Stimulated activated naive CD8-positive, alpha-beta T cell treated with anti-CD3 and anti-CD28 coated beads, Interleukin-15, Interleukin-2, amounts not matched to agents 100 ng/mL and 50 ng/mL, for 24 hours (primary cell): ENCODE measurements at regions not wholly inside any gene's neighbourhood (a gene's known extent, or its start where the extent isn't known, plus 50 kb on each side); places are given as distances from the start of the nearest gene placed in this dataset.

Experiments
- H3K27ac Mint-ChIP-seq: one replicate; pipeline ENCODE4 v1.8.0; 2021; ENCODE audit warnings: mild to moderate bottlenecking, mixed read lengths
- H3K27me3 Mint-ChIP-seq: one replicate; pipeline ENCODE4 v1.8.0; 2021; ENCODE audit warnings: mixed read lengths
- H3K36me3 Mint-ChIP-seq: one replicate; pipeline ENCODE4 v1.8.0; 2021; ENCODE audit warnings: low read depth, mixed read lengths
- H3K4me1 Mint-ChIP-seq: one replicate; pipeline ENCODE4 v1.8.0; 2021; ENCODE audit warnings: low read depth, mixed read lengths
- H3K4me3 Mint-ChIP-seq: one replicate; pipeline ENCODE4 v1.8.0; 2021; ENCODE audit warnings: mild to moderate bottlenecking, mixed read lengths
- H3K9me3 Mint-ChIP-seq: one replicate; pipeline ENCODE4 v1.8.0; 2021; ENCODE audit warnings: mixed read lengths

DNA sequence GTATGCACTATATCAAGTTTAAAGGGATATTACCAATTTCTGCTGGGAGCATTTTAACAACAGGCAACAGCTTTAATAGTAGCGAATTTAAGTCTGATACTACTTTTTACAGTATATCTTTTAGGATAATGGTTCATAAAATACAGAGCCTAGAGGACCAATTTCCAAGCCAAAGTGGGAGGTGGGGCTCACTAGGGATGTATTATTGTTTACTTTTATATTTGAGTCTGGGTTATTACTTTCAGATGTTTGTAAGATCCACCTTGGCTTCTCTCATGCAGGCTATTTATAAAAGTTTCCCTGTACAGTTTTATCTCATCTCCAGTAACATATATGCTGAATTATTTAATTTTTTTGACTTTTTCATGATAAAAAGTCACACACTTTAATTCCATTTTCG is 242.0 kb downstream of the CMPK2 start:
- H3K36me3 Mint-ChIP-seq: no peaks in the 10 kb centered on the region

DNA sequence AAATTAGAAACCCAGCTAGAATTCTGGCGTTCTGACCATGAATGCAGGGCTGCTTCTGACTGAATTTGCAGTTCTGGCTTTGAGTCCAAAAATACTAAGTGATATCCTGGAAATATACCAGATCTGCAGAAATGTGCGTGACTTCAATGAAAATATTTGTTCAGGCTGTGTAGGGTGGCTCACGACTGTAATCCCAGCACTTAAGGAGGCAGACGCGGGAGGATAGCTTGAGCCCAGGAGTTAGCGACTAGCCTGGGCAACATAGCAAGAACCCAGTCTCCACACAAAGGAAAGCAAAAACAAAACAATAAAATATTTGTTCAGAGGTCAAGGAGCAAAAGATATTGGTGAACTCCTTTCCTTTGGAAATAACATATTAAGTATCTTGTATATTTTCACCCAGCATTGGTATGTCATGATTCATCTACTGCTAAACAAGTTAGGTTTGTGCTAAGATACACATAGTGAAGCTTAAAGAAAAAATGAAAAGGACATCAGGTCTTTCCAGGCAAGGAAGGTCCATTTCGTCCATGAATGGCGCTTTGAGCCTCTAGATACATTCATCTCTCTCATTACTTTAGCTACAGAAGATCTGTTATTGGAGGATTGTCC is 239.2 kb downstream of the CMPK2 start:
- no peak overlapping the region for H3K27ac Mint-ChIP-seq
- H3K4me3 Mint-ChIP-seq: no peak overlapping the region
- H3K36me3 Mint-ChIP-seq: no peaks in the 10 kb centered on the region
- no peaks in the 10 kb centered on the region for H3K9me3 Mint-ChIP-seq
- H3K27me3 Mint-ChIP-seq: no peaks in the 10 kb centered on the region
- H3K4me1 Mint-ChIP-seq: no peaks in the 10 kb centered on the region

More for the DNA sequence above, 242.0 kb downstream of the CMPK2 start:
- H3K4me3 Mint-ChIP-seq: no peak overlapping the region
- no peak overlapping the region for H3K27ac Mint-ChIP-seq
- H3K9me3 Mint-ChIP-seq: no peaks in the 10 kb centered on the region
- no peaks in the 10 kb centered on the region for H3K4me1 Mint-ChIP-seq
- no peaks in the 10 kb centered on the region for H3K27me3 Mint-ChIP-seq

DNA sequence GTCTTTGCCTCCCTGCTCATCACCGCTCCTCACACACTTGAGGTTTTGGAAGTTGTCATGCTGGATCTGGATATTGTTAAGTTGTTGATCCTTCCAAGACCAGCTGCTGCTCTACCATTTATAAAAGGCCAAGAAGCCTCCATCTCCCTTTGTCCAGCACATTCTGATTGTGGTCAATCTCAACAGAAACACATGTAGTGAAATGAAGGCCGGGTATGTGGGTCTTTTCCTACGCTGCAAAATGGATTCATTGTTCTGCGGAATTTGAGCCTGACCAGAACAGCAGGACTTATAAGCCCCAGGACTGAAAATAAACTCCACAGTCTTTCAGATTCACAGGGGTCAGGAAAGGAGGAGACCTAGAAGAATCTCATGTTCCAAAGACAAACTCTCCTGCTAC is 238.4 kb downstream of the CMPK2 start:
- Mint-ChIP-seq H3K4me1 (no peaks in the 10 kb centered on the region), H3K27me3 (no peaks in the 10 kb centered on the region), H3K27ac (no peak overlapping the region), H3K4me3 (no peak overlapping the region), H3K9me3 (no peaks in the 10 kb centered on the region), H3K36me3 (no peaks in the 10 kb centered on the region)

DNA sequence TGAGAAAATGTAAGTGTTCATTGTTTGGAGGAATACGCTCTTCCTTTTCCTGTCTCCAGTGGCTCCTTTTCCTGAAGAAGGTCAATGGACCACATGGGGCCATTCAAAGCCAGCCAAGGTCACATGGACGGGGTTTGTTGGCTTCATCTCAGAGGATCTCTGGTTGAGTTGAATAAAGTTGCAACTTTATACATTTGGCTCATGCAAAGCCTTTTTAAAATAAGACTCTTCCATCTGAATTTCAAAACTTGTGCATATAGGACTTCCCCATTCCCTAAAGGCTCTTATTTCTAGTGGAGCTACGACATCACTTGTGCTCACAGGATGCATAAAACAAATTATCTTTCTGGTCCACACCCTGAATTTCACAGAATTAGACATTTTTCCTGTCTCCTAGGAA is 235.5 kb downstream of the CMPK2 start:
- H3K27ac Mint-ChIP-seq: no peak overlapping the region
- H3K27me3 Mint-ChIP-seq: no peaks in the 10 kb centered on the region
- no peaks in the 10 kb centered on the region for H3K4me1 Mint-ChIP-seq

DNA sequence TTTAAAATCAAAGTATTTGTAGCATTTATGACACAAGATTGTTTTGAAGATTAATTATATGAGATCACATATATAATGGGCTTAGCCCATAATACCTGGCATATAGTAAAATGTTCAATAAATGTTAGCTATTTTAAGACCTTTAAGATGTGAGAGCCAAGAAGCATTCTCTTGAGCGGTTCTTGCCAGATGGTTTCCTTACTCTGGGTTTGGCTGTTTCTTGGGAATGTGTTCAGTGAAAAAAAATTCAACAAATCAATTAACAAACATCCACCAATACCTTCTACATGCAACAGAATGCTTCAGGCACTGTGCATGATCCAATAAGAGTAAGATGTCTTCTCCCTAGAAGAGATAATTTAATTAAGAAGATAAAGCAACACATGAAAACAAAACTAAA is 230.4 kb downstream of the CMPK2 start:
- no peaks in the 10 kb centered on the region for H3K4me1 Mint-ChIP-seq

More for the DNA sequence above, 235.5 kb downstream of the CMPK2 start:
- Mint-ChIP-seq H3K4me3 (no peak overlapping the region), H3K36me3 (no peaks in the 10 kb centered on the region), H3K9me3 (no peaks in the 10 kb centered on the region)

DNA sequence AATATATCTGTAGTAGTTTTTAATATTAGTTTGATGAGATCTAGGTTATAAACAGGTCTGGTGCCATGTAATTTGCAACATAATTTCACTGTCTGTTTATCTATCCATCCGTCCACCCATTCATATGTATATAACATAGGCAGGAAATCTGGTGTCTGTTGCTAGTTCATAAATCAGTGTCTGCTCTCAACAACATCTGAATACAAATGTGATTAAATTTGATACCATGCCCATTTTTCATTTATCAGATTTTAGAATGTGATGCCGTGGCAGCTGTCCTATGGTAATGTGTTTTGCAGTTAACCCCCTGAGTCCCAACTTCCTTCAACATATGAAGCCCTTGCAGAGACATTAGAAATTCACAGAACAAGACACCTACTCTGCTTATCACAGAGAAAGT is 228.4 kb downstream of the CMPK2 start:
- H3K27me3 Mint-ChIP-seq: peaks cover 3% of the 10 kb centered on the region
- H3K4me3 Mint-ChIP-seq: no peak overlapping the region
- H3K36me3 Mint-ChIP-seq: no peaks in the 10 kb centered on the region
- H3K4me1 Mint-ChIP-seq: no peaks in the 10 kb centered on the region
- H3K27ac Mint-ChIP-seq: no peak overlapping the region
- H3K9me3 Mint-ChIP-seq: no peaks in the 10 kb centered on the region

More for the DNA sequence above, 230.4 kb downstream of the CMPK2 start:
- Mint-ChIP-seq H3K4me3 (no peak overlapping the region), H3K27me3 (peaks cover 3% of the 10 kb centered on the region), H3K27ac (no peak overlapping the region), H3K36me3 (no peaks in the 10 kb centered on the region), H3K9me3 (no peaks in the 10 kb centered on the region)

DNA sequence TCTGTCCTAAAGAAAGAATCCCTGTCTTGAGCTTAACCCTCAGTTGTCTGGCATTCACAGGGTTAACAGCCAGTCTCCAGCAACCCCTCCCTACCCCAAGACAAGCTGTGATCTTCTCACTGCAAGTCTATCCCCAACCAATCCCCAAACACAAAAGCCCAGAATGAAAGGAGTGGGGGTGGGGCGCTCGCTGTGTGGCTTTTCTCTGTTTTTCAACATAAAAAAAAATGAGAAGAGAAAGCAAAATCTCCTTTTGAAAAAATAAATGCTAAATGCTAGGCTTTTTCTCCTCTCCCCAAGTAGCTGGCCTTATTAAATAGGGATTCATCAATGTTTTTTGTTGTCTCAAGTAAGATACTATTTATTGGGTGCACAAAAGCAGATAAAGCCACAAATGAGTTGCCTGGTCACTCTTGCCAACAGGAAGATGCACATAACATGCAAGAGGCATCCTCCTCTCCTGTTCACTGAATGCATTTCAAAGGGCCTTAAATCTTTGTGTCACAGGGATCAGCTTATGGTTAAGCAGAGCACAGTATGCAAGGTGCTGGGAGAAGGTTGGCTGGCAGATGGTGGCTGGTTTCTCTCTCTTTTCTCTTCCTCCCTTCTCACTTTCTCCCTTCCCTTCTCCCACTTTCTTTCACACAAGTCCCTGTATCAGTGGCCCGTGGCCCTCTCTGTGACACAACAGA is 225.6 kb downstream of the CMPK2 start:
- Mint-ChIP-seq H3K27me3 (peaks cover 3% of the 10 kb centered on the region), H3K27ac (no peak overlapping the region), H3K4me3 (no peak overlapping the region), H3K36me3 (no peaks in the 10 kb centered on the region), H3K9me3 (no peaks in the 10 kb centered on the region), H3K4me1 (no peaks in the 10 kb centered on the region)

DNA sequence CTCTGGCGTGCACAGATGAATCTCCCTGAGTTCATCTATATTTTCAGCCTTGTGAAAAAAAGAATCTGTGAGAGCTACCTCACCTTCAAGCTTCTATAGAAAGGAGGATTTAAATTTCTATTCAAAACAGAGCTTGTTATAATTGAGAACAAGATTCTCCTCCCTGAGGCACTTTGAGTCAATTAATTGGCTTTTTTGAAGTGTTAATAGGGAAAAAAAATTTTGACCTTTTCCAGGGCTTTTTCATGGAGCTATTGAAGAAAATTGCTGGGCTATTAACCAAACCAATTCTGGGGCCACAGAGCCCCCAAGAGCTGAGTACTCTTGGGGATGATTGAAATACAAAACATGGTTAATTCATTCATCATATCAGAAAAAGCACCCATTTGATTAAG is 225.1 kb downstream of the CMPK2 start:
- Mint-ChIP-seq H3K4me1 (no peaks in the 10 kb centered on the region), H3K36me3 (no peaks in the 10 kb centered on the region), H3K9me3 (no peaks in the 10 kb centered on the region), H3K4me3 (no peak overlapping the region), H3K27me3 (peaks cover 3% of the 10 kb centered on the region), H3K27ac (no peak overlapping the region)

DNA sequence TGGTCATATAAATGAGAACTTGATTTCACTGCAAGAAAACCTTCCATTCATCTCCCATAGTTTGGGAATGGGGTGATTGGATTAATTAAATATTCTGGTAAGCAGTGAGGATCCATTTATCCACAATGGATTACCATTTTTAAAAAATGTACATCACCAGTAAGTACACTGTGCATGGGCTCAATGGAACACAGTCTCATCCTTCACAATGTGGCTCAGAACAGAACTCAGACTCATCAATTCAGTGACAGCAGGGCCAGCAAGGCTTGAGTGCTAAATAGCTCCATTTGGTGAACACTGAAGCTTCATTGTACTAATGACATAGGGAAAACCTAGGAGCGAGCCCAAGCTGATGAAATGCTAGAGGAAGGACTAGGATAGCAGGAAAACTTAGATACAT is 223.8 kb downstream of the CMPK2 start:
- Mint-ChIP-seq H3K9me3 (no peaks in the 10 kb centered on the region), H3K27me3 (no peaks in the 10 kb centered on the region), H3K27ac (no peak overlapping the region), H3K36me3 (no peaks in the 10 kb centered on the region), H3K4me1 (no peaks in the 10 kb centered on the region), H3K4me3 (no peak overlapping the region)

DNA sequence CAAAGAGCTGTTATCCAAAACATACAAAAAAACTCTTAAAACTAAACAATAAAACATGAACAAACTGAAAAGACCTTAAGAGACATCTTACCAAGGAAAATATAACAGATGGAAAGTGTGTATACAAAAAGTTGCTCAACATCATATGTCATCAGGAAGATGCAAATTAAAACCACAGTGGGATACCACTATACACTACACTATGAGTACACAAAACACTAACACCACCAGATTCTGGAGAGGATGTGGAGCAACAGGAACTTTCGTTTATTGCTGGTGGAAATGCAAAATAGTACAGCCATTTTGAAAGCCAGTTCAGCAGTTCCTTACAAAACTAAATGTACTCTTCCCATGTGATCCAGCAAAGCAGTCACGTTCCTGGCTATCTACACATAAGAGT is 221.4 kb downstream of the CMPK2 start:
- Mint-ChIP-seq H3K27ac (no peak overlapping the region), H3K27me3 (no peaks in the 10 kb centered on the region), H3K36me3 (no peaks in the 10 kb centered on the region), H3K4me1 (no peaks in the 10 kb centered on the region), H3K4me3 (no peak overlapping the region), H3K9me3 (no peaks in the 10 kb centered on the region)

DNA sequence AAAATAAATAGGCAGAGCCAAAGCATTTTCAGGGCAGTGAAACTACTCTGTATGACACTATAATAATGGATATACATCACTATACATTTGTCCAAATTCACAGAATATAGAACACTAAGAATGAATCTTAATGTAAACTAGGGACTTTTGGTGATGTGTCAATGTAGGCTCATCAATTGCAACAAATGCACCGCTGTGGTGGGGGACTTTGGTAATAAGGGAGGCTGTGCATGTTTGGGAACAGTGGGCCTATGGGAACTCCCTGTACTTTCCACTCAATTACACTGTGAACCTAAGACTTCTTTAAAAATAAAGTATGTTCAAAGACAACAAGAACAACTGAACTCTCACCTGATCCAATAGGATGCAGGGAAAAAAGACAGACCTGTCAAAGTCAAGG is 220.7 kb downstream of the CMPK2 start:
- no peaks in the 10 kb centered on the region for H3K36me3 Mint-ChIP-seq
- no peaks in the 10 kb centered on the region for H3K9me3 Mint-ChIP-seq
- no peaks in the 10 kb centered on the region for H3K27me3 Mint-ChIP-seq
- H3K4me1 Mint-ChIP-seq: no peaks in the 10 kb centered on the region
- no peak overlapping the region for H3K27ac Mint-ChIP-seq
- no peak overlapping the region for H3K4me3 Mint-ChIP-seq

DNA sequence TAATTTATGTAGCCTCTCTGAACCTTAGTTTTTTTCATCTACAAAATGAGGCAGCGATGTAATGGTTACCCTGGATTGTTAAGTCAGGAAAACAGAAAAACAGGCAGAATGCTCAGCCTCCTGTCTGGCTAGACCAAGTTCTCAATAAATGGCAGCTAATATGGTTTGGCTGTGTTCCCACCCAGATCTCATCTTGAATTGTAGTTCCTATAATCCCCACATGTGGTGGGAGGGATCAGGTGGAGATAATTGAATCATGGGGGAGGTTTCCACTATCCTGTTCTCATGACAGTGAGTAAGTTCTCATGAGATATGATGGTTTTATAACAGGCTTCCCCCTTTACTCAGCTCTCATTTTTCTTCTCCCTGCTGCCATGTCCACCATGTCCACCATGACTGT is 220.0 kb downstream of the CMPK2 start:
- no peaks in the 10 kb centered on the region for H3K9me3 Mint-ChIP-seq
- H3K4me1 Mint-ChIP-seq: no peaks in the 10 kb centered on the region
- H3K27ac Mint-ChIP-seq: no peak overlapping the region
- no peaks in the 10 kb centered on the region for H3K27me3 Mint-ChIP-seq
- H3K4me3 Mint-ChIP-seq: no peak overlapping the region
- H3K36me3 Mint-ChIP-seq: no peaks in the 10 kb centered on the region

DNA sequence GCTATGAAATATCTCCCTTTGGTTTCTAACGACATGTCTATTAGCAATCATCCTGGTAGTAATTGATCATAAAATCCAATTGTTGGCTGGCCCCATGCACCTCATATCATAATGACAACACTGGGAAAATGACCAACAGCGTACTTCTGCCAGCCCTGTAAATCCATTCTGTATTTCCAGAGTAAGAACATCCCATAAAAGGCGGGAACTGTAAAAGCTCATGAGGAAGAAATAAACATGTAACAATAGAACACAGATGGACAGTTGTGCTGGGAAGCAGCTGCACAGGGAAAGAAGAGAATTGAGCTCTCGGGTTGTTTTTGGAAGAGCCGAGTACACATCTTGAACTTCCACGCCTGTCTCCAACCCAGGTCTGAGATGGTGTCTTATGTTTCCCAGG is 218.7 kb downstream of the CMPK2 start:
- Mint-ChIP-seq H3K36me3 (no peaks in the 10 kb centered on the region), H3K4me1 (no peaks in the 10 kb centered on the region), H3K27me3 (no peaks in the 10 kb centered on the region), H3K9me3 (no peaks in the 10 kb centered on the region), H3K27ac (no peak overlapping the region), H3K4me3 (no peak overlapping the region)

DNA sequence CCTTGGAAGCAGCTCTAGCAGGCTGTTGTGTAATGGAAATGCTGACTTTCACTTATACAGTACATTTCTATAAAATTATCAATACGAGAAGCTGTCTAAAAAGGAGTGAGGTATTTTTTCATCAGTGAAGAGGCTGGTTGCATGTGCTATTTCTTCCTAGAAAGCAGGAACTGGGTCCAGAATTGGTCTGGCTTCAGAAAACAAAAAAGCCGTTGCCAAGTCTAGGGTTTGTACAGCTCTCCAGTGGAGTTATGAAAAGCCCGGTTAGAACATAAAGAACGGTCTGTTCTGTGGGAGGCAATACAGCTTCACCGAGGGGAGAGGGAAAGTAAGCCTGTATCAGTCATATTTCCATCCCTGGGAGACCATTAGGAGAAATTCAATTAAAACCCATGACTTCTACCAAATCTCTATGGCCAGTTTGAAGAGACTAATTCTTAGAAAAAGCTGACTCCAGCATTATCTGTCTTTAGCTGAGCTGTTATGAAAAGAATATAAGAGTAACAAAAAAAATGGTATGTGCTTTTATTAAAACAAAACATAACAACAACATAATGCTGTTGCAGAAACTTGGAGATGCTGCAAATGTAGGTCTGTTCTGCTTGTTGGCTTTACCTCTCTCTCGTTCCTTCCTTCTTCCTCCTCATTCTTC is 217.0 kb downstream of the CMPK2 start:
- Mint-ChIP-seq H3K9me3 (no peaks in the 10 kb centered on the region), H3K36me3 (no peaks in the 10 kb centered on the region), H3K4me1 (no peaks in the 10 kb centered on the region), H3K27ac (no peak overlapping the region), H3K27me3 (no peaks in the 10 kb centered on the region), H3K4me3 (no peak overlapping the region)

DNA sequence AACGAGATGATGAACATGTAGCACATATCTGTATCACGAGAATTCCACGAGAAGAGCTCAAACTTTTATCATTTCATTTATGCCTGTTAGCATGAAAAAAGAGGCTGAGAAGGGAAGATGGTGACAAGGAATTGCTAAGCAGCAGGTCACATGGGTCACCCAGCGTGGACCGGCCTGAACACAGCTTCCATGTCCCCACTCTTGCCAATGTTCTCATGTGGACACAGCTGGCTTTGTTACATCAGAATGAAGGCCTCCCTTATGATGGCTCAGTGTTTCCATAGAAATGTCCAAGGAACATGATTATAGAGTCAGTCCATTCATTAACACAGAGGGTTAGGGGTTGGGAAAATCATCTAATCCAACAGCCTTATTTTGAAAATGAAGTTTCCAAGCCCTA is 215.4 kb downstream of the CMPK2 start:
- no peak overlapping the region for H3K4me3 Mint-ChIP-seq
- H3K27me3 Mint-ChIP-seq: no peaks in the 10 kb centered on the region
- no peak overlapping the region for H3K27ac Mint-ChIP-seq
- no peaks in the 10 kb centered on the region for H3K36me3 Mint-ChIP-seq
- no peaks in the 10 kb centered on the region for H3K4me1 Mint-ChIP-seq
- no peaks in the 10 kb centered on the region for H3K9me3 Mint-ChIP-seq

DNA sequence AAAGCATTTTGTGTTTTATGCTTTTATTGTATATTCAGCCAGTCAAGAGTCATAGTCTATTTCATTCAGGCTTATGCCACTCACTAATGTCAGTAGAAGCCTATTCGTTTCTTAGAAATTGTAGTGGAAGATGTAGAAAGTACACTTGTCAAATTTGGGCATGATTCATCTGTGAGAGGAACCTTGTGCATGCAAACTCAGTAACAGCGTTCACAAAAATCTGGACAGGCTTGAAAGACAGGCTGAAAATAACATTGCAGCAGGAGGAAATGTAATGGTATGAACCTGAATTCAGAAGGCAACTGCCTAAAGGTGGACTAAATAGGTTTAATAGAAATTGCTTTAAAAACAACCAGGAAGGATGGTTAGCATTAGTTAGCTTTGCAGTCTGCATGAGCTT is 213.5 kb downstream of the CMPK2 start:
- H3K4me3 Mint-ChIP-seq: no peak overlapping the region
- H3K27ac Mint-ChIP-seq: no peak overlapping the region
- H3K27me3 Mint-ChIP-seq: no peaks in the 10 kb centered on the region
- H3K9me3 Mint-ChIP-seq: no peaks in the 10 kb centered on the region
- no peaks in the 10 kb centered on the region for H3K36me3 Mint-ChIP-seq
- no peaks in the 10 kb centered on the region for H3K4me1 Mint-ChIP-seq
